ENCODE measurements at regions not wholly inside any gene's neighbourhood (a gene's known extent, or its start where the extent isn't known, plus 50 kb on each side); places are given as distances from the start of the nearest gene placed in this dataset.

- peak; percentile 49 for DNase-seq (ENCODE audit: low spot score)
Measured at GRCh38 chr1:203926025-203926540, 64.7 kb downstream of the SNRPE start.

DNA sequence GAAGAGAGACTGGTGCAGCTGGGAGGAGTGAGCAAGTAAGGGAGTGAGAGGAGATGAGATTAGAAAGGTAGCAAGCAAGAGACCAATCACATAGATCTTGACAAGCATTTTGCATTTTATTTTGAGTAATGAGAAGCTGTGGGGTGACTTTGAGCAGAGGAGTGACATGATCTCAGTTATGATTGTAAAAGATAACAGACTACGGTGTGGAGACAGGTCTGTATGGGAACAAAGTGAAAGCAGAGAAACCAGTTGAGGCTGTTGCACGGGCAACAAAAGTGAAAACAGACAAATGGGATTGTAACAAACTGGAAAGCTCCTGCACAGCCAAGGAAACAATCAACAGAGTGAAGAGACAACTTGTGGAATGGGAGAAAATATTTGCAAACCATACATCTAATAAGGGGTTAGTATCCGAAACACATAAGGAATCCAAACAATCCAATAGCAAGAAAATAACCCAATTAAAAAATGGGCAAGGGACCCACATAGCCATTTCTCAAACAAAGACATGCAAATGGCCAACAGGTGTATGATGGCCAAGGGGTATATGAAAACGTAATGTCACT, 68.4 kb downstream of the SNRPE start:
- no peak for DNase-seq (ENCODE audit: low spot score)

DNA sequence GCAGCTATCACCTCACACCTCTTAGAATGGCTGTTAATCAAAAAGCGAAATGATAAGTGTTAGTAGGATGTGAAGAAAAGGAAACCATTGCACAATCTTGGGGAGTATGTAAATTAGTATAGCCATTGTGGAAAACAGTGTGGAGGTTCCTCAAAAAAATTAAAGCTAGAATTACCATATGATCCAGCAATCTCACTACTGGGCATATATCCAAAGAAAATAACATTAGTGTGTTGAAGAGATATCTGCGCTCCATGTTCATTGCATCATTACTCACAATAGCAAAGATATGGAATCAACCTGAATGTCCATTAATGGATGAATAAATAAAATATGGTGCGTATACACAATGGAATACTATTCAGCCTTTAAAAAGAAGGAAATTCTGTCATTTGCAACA, 68.9 kb downstream of the SNRPE start:
- DNase-seq (ENCODE audit: low spot score) = no peak

DNA sequence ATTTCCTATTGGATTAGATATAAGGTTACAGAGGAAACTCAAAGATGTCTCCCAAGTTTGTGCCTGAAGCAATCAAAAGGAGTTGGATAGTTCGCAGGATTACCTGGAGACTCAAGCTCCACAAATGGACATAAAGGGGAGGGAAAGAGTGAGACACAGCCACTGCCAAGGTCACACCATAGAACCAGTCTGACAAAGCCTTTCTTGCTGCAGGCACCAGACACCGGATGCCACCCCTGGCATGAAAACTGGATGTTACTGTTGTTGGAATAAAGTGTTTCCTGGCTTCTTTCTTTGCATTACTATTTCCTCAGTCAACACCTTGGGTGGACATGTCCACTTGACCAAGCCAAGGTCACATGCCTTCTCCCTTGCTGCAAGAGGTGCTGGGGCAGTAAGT, 70.6 kb downstream of the SNRPE start:
- no peak for DNase-seq (ENCODE audit: low spot score)

DNA sequence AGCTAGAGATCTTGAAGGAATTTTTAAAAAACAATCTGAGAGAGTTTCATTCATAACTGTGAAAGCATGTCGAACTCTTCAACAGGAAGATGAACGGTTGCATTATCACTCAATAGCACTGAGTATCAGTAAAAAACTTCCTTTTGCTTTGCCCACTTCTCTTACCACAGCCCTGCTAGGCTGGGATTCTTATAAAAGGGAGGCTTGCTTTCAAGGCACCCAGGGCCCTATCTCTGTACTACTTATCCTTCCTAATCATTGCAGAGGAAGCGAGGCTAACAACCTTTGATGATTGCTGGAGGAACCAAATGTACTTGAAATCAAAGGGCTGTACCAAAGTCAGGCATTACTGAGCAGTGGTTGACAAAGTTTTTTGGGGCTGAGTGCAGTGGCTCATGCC, 71.2 kb downstream of the SNRPE start:
- no peak for DNase-seq (ENCODE audit: low spot score)

- DNase-seq (ENCODE audit: low spot score) = peak; percentile 71
Measured at GRCh38 chr1:203934027-203934426, 72.6 kb downstream of the SNRPE start.

- no peak for DNase-seq (ENCODE audit: low spot score)
Measured at GRCh38 chr1:203934651-203935050, 73.3 kb downstream of the SNRPE start.

DNA sequence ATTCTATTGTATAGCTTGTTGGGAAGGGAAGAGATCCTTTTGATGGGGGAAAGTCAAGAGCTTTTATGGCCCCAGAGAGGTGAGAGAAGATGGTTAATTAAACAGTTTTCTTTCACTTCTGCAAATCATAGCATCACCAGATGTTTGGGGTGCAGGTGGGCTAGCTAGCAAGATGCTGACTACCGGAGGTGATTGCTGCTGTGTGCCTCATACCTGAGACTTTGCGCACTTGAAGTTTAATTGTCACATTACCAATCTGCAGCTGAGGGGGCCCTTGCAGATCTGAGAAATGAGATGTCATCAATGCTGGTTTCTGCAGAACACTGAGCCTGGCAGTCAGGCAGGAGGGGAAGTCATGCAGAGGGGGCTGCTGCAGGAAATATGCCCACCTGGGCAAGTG, 73.9 kb downstream of the SNRPE start:
- no peak for DNase-seq (ENCODE audit: low spot score)

DNA sequence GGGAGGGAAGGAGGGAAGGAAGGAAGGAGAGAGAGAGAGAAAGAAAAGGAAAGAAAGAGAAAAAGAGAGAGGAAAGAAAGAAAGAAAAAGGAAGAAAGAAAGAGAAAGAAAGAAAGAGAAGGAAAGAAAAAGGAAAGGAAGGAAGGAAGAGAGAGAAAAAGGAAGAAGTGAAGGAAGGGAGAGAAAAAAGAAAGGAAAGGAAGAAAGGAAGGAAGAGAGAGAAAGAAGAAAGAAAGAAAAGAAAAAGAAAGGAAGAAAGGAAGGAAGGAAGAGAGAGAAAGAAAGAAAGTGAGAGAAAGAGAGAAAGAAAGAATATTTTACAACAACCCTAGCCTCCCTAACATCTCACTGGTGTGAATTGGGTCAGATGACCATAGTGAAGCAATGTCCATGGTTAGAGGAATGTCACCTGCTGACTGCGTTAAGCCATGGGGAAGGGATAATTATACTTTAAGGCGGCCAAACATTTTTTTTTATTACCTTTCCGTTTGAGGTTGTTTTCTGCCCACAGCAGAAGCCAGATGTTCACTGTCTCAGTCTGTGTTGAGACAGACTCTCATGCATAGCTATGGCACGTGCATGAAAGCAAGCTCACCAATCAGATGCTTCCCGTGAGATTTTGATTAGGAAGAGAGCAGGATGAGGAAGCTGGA, 76.4 kb downstream of the SNRPE start:
- DNase-seq (ENCODE audit: low spot score) = no peak

GRCh38 chr1:203944651-203945404, 83.4 kb downstream of the SNRPE start:
- no peak for DNase-seq (ENCODE audit: low spot score)

- no peak for DNase-seq (ENCODE audit: low spot score)
Measured at GRCh38 chr1:203954293-203954692, 92.9 kb downstream of the SNRPE start.

GRCh38 chr1:203954788-203955552, 93.6 kb downstream of the SNRPE start:
- no peak for DNase-seq (ENCODE audit: low spot score)

- DNase-seq (ENCODE audit: low spot score) = no peak
Measured at GRCh38 chr1:203968761-203969160, 104.2 kb upstream of the SOX13 start.

- DNase-seq (ENCODE audit: low spot score) = no peak
Measured at GRCh38 chr1:203969846-203970245, 103.1 kb upstream of the SOX13 start.

DNA sequence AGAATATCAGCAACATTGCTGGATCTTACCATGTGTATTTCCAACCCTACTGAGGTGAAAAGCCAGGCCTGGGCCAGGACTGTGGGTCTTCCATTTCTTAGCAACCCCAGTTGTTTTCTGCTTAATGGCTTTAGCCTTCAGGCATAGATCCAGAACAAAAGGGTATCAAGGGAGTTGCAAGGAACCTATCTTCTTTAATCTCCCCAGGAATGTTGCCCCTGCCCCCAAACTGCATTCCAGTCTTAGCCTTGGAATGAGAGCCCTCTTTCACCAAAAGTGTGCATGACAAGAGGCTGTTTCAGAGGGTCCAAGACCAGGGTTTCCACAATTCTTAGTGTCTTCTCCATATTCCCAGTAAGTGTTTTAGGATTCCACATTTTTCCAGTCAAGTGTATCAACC, 87.9 kb upstream of the SOX13 start:
- no peak for DNase-seq (ENCODE audit: low spot score)

GRCh38 chr1:203985676-203986075, 87.2 kb upstream of the SOX13 start:
- DNase-seq (ENCODE audit: low spot score) = no peak

GRCh38 chr1:203986887-203987461, 85.9 kb upstream of the SOX13 start:
- DNase-seq (ENCODE audit: low spot score) = no peak

DNA sequence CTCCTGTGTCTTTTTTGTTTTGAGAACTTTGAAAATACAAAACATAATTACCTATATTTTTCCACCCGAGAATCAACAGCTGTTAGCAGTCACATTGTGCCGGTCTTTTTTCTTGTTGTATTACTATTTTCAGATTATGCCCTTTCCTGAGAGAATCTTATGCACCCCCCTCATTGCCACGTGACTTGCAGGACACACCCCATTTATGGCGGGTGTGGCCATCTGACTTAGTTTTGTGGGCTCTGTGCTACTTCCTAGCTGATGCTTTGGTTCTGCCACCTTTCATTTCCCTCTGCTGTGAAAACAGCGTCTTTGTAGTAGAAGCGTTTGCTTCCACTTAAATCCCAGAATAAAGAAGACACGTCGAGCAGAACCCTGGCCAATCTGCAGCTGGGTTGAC, 82.8 kb upstream of the SOX13 start:
- no peak for DNase-seq (ENCODE audit: low spot score)

GRCh38 chr1:203992440-203992839, 80.5 kb upstream of the SOX13 start:
- DNase-seq (ENCODE audit: low spot score) = no peak

- no peak for DNase-seq (ENCODE audit: low spot score)
Measured at GRCh38 chr1:203993256-203993655, 79.7 kb upstream of the SOX13 start.

GRCh38 chr1:203995228-203995627, 77.7 kb upstream of the SOX13 start:
- peak; percentile 13 for DNase-seq (ENCODE audit: low spot score)

GRCh38 chr1:203996126-203996525, 76.8 kb upstream of the SOX13 start:
- no peak for DNase-seq (ENCODE audit: low spot score)
